Suppressor macrophage treated with lipopolysaccharide for 4 hours (primary cell): ENCODE measurements at regions not wholly inside any gene's neighbourhood (a gene's known extent, or its start where the extent isn't known, plus 50 kb on each side); places are given as distances from the start of the nearest gene placed in this dataset.

Source experiments
- DNase-seq: peaks from one replicate; pipeline ENCODE4 v3.0.0-alpha.2; 2020

- no peak for DNase-seq
Measured at GRCh38 chr5:89908876-89909275, 500.7 kb downstream of the CETN3 start.

GRCh38 chr5:89904442-89904841 lies 505.1 kb downstream of the CETN3 start:
- DNase-seq: peak; percentile 41

- no peak for DNase-seq
Measured at GRCh38 chr5:89901983-89902382, 507.6 kb downstream of the CETN3 start.

DNA sequence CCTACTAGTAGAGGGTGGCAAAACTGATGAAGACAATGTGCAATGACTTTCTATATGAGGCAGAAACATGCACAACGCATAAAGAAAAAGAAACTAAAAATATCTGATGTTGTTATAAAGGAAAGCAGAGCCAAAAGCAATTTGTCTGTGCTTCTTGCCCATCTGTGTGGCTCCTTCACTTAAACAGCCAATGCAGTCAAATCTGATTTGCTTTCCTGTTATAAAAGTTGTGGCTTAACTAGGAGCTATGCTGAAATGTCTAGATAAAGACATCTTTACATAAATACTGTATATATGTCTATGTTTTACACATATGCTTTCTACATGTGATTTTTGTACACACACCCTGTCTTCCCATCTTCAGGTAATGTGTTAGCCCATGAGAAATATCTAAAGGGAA lies 508.2 kb downstream of the CETN3 start:
- DNase-seq: no peak

DNA sequence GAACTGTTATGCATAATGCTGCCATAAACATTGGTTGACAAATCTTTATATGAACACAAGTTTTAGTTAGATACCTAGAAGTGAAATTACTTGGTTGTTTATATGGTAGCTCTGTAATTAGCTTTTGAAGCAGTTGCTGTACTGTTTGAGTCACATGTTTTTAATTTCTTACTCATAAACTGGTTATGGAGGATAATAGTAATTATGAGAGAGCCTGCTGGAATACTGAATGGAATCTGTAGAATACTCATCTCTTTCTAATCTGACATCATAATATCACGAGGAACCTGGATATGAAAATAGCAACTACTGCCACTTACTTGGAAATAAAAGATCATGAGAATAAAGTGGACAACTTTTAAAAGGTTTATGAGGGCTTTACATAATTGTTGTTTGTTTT lies 509.2 kb downstream of the CETN3 start:
- DNase-seq: no peak

GRCh38 chr5:89899559-89899958 lies 510.0 kb downstream of the CETN3 start:
- DNase-seq: no peak

DNA sequence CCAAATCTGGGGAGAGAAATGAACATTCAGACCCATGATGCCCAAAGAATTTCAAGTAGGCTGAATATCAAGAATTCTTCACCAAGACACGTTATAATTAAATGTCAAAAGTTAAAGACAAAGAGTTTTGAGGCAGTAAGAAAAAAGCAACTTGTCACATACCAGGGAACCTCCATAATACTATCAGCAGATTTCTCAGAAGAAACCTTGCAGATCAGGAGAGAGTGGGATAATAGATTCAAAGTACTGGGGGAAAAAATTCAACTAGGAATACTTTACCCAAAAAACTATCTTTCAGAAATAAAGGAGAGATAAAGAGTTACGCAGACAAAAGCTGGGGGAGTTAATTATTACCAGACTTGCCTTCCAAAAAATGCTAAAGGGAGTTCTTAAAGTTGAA lies 516.0 kb downstream of the CETN3 start:
- DNase-seq: no peak

GRCh38 chr5:89885670-89886069 lies 523.9 kb downstream of the CETN3 start:
- no peak for DNase-seq

- DNase-seq: no peak
Measured at GRCh38 chr5:89883967-89884366, 525.6 kb downstream of the CETN3 start.

DNA sequence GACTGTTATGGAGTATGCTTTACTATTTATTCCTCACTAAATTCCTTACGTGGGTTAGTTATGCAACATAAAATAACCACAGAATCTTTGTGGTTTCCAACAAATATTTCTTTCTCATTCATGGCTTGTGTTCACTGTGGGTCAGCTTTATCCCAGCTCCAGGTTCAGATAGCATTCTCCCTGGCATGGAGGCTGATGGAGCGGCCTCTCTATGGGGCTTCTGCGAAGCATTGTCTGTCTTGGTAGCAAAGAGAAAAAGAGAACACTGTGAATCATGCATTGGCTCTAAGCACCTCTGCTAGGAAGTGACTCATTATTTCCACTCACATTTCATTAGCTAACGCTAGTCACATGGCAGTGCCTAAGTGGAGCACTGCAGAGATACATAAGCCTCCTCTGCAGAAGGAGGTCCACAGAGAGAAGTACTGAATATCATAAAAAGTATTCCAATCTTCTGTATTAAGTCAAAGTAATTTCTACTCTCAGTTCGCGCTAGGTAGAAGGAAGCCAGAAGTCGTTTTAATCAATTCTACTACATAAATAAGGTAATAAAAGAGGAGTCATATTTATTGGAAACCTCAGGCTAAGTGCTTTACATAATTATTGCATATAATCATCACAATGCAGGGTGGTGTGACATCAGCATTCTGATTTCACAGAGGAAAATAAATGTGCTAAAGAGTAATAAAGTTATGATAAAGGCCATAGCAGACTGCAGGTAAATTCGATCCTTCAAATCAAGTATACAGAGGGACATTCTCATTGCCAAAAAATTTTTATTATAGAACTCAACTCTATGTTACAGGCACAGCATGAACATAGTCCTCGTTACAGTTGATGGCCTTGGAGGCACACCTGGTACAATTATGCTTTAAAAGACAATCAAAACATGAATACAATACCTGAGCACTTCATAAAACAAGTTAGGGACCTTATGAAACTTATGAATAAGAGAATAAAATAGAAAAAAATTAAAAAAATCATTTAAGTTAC lies 531.1 kb downstream of the CETN3 start:
- peak; percentile 11 for DNase-seq

- DNase-seq: no peak
Measured at GRCh38 chr5:89871906-89872305, 537.6 kb downstream of the CETN3 start.

GRCh38 chr5:89869346-89869745 lies 540.2 kb downstream of the CETN3 start:
- no peak for DNase-seq

DNA sequence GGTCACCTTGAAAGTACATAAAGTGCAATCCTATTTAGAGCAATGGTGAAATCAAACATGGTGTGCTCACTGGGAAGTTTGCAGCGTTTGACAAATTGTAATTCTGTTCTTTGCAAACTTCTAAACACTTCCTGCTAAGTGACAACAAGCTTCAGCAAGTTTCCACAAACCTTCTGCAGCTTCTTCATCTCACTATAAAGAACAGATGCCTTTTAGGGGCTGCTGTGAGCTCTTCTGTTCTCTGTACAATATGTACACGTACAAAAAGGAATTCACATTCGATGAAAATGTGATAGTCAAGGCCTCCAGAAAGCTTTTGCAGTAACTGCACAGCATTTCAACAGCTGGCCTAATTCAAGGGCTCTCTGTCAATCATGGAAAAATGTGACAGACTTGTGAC lies 543.1 kb downstream of the CETN3 start:
- no peak for DNase-seq

DNA sequence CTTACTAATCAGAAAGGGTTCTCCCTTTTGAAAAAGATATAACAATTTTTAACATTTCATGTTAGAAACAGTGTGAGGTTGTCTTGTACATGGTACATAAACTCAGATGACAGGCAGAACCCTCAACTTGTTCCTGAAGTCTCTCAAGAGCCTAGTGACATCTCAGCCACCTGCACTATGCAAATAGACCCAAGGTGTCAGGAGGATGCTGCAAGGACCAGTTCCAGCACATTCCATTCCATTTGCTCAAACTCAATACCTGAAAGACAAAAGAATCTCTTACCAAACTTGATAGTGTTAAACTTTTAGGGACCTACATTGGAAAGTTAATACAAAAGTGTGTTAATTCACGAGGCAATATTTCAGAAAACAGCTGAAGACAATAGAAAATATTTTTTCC lies 544.6 kb downstream of the CETN3 start:
- DNase-seq: no peak

DNA sequence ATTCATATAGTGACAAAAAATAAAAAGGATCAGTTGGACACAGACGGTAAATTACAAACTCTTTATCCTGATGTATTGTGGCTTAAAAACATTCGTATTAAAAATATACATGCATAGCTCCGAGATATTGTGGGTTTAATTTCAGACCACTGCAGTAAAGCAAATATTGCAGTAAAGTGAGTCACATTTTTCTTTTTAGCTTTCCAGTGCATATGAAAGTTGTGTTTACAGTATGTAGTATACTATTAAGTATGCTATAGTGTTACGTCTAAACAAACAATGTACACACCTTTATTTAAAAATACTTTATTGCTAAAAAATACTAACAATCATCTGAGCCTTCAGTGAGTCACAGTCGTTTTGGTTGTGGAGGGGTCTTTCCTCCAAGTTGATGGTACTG lies 551.8 kb downstream of the CETN3 start:
- no peak for DNase-seq

DNA sequence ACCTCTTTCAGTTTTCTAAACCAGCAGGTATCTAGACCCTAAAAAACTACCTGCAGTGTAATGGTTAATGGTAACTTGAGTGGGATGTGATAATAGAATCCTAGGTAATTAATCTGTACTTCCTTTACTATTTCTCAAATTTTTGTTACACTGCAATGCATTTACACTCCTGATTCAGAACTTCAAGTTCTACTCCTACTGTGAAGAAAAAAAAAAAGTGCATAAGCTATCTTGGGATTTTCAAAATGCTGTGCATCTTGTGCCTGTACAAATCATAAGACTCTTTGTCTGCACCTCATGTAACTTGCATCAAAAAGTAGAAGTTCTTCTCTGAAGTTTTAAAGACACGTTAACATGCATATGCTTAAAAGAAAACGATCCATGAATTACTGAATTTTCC lies 554.1 kb downstream of the CETN3 start:
- DNase-seq: no peak

GRCh38 chr5:89851911-89852310 lies 557.6 kb downstream of the CETN3 start:
- no peak for DNase-seq

DNA sequence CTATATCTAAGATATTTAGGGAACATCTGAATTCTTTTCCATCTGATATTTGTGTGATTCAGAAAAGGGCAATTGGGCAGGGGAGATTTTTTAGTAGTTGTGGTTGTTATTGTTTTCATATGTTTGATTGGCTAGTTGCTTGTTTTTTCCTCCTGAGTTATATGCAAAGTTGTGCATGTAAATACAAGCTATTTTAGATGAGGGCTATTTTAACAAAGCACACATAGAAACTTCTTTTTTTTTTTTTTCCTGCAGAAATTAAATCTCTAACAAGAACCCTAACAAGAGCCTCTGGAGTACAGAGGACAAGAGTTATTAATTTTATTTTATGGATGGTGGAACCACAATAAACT lies 559.1 kb downstream of the CETN3 start:
- DNase-seq: no peak

GRCh38 chr5:89849830-89850512 lies 559.6 kb downstream of the CETN3 start:
- DNase-seq: no peak

- no peak for DNase-seq
Measured at GRCh38 chr5:89847743-89848142, 561.8 kb downstream of the CETN3 start.

- no peak for DNase-seq
Measured at GRCh38 chr5:89844548-89844947, 565.0 kb downstream of the CETN3 start.

GRCh38 chr5:89842531-89842930 lies 567.0 kb downstream of the CETN3 start:
- DNase-seq: no peak

DNA sequence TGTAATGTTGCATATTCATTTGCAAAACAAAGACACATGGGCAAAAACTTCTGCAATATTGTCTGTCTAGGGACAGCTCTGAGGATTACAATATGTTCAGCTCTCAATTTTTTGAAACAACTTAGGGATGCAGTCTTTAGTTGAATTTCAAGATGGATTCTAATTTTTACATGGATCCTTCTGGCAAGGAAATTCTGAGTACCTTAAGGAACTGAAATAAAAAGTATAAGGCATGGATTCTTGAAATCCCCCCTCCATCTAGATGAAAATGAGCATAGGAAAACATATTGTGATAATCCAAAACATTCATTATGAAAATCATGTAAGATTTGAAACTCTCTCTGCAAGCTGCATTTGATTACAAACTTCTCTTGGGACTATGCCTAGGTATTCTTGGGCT lies 568.6 kb downstream of the CETN3 start:
- no peak for DNase-seq

GRCh38 chr5:89830691-89831090 lies 578.9 kb downstream of the CETN3 start:
- no peak for DNase-seq
